GM23338 (cell line): ENCODE measurements at regions not wholly inside any gene's neighbourhood (a gene's known extent, or its start where the extent isn't known, plus 50 kb on each side); places are given as distances from the start of the nearest gene placed in this dataset.

Source experiments
- ATAC-seq: fragments of 200-7000 bp; cut with Tn5 transposase; 3 replicates; pipeline ENCODE4 v1.9.1; 2020
- DNase-seq: peaks from one replicate; pipeline ENCODE4 v3.0.0-alpha.2; 2015; ENCODE audit warnings: low spot score
- H2AFZ ChIP-seq: fragments of 200-600 bp; sonication (generic); 2 replicates; pipeline ENCODE4 v1.8.0; 2016; ENCODE audit warnings: antibody characterized with exemption, mild to moderate bottlenecking, moderate library complexity
- H3F3A ChIP-seq: fragments of 200-600 bp; sonication (generic); replicated peaks from 2 replicates; pipeline ENCODE4 v1.8.0; 2017; ENCODE audit warnings: antibody characterized with exemption, mixed run types, low read depth
- H3K27ac ChIP-seq: fragments of 200-600 bp; sonication (generic); 2 replicates; pipeline ENCODE4 v1.6.1; 2016; ENCODE audit warnings: low read depth
- H3K27me3 ChIP-seq: fragments of 200-600 bp; sonication (generic); 2 replicates; pipeline ENCODE4 v1.8.0; 2016; ENCODE audit warnings: mild to moderate bottlenecking, mixed run types, moderate library complexity; ENCODE audit not compliant: insufficient read depth
- H3K36me3 ChIP-seq: fragments of 200-600 bp; sonication (generic); 2 replicates; pipeline ENCODE4 v1.8.0; 2016; ENCODE audit warnings: mild to moderate bottlenecking; ENCODE audit not compliant: insufficient read depth
- H3K4me1 ChIP-seq: fragments of 200-600 bp; sonication (generic); 2 replicates; pipeline ENCODE4 v1.8.0; 2016; ENCODE audit warnings: mild to moderate bottlenecking, moderate library complexity; ENCODE audit not compliant: insufficient read depth
- H3K4me2 ChIP-seq: fragments of 200-600 bp; sonication (generic); 2 replicates; pipeline ENCODE4 v1.7.1; 2017; ENCODE audit warnings: mixed run types
- H3K4me3 ChIP-seq: fragments of 200-600 bp; sonication (generic); 2 replicates; pipeline ENCODE4 v1.6.1; 2016; ENCODE audit warnings: mixed run types
- H3K79me2 ChIP-seq: fragments of 200-600 bp; sonication (generic); replicated peaks from 2 replicates; pipeline ENCODE4 v1.8.0; 2017; ENCODE audit warnings: mild to moderate bottlenecking; ENCODE audit not compliant: insufficient read depth
- H3K9me2 ChIP-seq: fragments of 200-600 bp; sonication (generic); 2 replicates; pipeline ENCODE4 v1.8.0; 2017; ENCODE audit not compliant: insufficient read depth
- H4K20me1 ChIP-seq: fragments of 200-600 bp; sonication (generic); replicated peaks from 2 replicates; pipeline ENCODE4 v1.8.0; 2017; ENCODE audit warnings: mild to moderate bottlenecking; ENCODE audit not compliant: insufficient read depth
- H3K27ac Mint-ChIP-seq: 2 replicates; pipeline ENCODE4 v1.8.0; 2020; ENCODE audit warnings: inconsistent platforms, mild to moderate bottlenecking, moderate library complexity, mixed read lengths
- H3K27me3 Mint-ChIP-seq: 3 replicates; pipeline ENCODE4 v1.8.0; 2022; ENCODE audit warnings: low read depth, mild to moderate bottlenecking, moderate library complexity, mixed read lengths, inconsistent platforms; ENCODE audit not compliant: insufficient read depth, poor library complexity
- H3K36me3 Mint-ChIP-seq: 3 replicates; pipeline ENCODE4 v1.8.0; 2021; ENCODE audit warnings: low read depth, mild to moderate bottlenecking, inconsistent platforms, moderate library complexity, mixed read lengths
- H3K4me1 Mint-ChIP-seq: 3 replicates; pipeline ENCODE4 v1.8.0; 2020; ENCODE audit warnings: mild to moderate bottlenecking, inconsistent platforms, mixed read lengths
- H3K4me3 Mint-ChIP-seq: 3 replicates; pipeline ENCODE4 v1.8.0; 2021; ENCODE audit warnings: moderate library complexity, mild to moderate bottlenecking, inconsistent platforms, mixed read lengths
- H3K9me3 Mint-ChIP-seq: 3 replicates; pipeline ENCODE4 v1.8.0; 2020; ENCODE audit warnings: moderate library complexity, mild to moderate bottlenecking, inconsistent platforms, mixed read lengths
- CREB1 ChIP-seq: fragments of 250-450 bp; sonication (Bioruptor Pico); IDR thresholded peaks from 2 replicates; pipeline ENCODE4 v1.5.0; 2020; ENCODE audit warnings: low read depth, mild to moderate bottlenecking, moderate library complexity
- JUNB ChIP-seq: IDR thresholded peaks from one replicate; pipeline ENCODE4 v1.6.1; 2016; ENCODE audit warnings: antibody characterized with exemption; ENCODE audit not compliant: unreplicated experiment
- POLR2AphosphoS5 ChIP-seq: IDR thresholded peaks from 2 replicates; pipeline ENCODE4 v1.6.1; 2016; ENCODE audit warnings: antibody characterized with exemption, low read depth
- ZNF114 ChIP-seq: fragments of 250-450 bp; sonication (Bioruptor Pico); IDR thresholded peaks from 2 replicates; pipeline ENCODE4 v1.5.0; 2020; ENCODE audit warnings: mild to moderate bottlenecking, moderate library complexity
- TF ChIP-seq, protein P1 (sequence below): fragments of 250-450 bp; sonication (Bioruptor Pico); IDR thresholded peaks from 2 replicates; pipeline ENCODE4 v1.5.0; 2020; ENCODE audit warnings: mild to moderate bottlenecking, moderate library complexity
- TF ChIP-seq, protein P2 (sequence below): IDR thresholded peaks from one replicate; pipeline ENCODE4 v1.6.1; 2018; ENCODE audit warnings: antibody characterized with exemption; ENCODE audit not compliant: unreplicated experiment

DNA sequence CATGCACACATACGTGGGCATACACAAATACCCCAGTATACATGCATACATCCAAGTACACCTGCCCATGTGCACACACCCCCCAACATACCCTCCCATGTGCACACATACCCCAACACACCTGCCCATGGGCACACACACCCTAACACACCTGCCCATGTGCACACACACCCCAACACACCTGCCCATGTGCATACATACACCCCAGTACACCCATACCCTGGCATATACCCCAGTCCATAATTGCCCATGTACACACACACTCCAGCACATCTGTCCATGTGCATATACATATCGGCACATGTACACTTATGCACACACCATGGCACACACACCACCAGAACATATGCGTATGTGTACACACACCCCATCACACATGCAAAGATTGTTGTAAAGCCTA, 475.2 kb downstream of the PREX1 start:
- no peak overlapping the region for H3K4me3 ChIP-seq
- DNase-seq, result no peak
- Mint-ChIP-seq H3K27me3 (peaks cover 4% of the 10 kb centered on the region), H3K4me3 (no peak overlapping the region), H3K36me3 (peaks cover 4% of the 10 kb centered on the region; the same call in 2 of the 3 replicates), H3K9me3 (peaks cover 14% of the 10 kb centered on the region; the same call in 2 of the 3 replicates), H3K4me1 (no peaks in the 10 kb centered on the region), H3K27ac (no peak overlapping the region)
- no peak for ATAC-seq
- no peaks in the 10 kb centered on the region for H3K36me3 ChIP-seq
- no peaks in the 10 kb centered on the region for H3K4me1 ChIP-seq
- H3K4me2 ChIP-seq, result no peak overlapping the region
- no peaks in the 10 kb centered on the region for H3K79me2 ChIP-seq
- no peak overlapping the region for H2AFZ ChIP-seq
- no peak overlapping the region for H3K27ac ChIP-seq
- TF ChIP-seq POLR2AphosphoS5 (no peak), JUNB (no peak), ZNF114 (no peak), CREB1 (CRISPR knock-in tag) (no peak)
- TF ChIP-seq, protein P1, sequence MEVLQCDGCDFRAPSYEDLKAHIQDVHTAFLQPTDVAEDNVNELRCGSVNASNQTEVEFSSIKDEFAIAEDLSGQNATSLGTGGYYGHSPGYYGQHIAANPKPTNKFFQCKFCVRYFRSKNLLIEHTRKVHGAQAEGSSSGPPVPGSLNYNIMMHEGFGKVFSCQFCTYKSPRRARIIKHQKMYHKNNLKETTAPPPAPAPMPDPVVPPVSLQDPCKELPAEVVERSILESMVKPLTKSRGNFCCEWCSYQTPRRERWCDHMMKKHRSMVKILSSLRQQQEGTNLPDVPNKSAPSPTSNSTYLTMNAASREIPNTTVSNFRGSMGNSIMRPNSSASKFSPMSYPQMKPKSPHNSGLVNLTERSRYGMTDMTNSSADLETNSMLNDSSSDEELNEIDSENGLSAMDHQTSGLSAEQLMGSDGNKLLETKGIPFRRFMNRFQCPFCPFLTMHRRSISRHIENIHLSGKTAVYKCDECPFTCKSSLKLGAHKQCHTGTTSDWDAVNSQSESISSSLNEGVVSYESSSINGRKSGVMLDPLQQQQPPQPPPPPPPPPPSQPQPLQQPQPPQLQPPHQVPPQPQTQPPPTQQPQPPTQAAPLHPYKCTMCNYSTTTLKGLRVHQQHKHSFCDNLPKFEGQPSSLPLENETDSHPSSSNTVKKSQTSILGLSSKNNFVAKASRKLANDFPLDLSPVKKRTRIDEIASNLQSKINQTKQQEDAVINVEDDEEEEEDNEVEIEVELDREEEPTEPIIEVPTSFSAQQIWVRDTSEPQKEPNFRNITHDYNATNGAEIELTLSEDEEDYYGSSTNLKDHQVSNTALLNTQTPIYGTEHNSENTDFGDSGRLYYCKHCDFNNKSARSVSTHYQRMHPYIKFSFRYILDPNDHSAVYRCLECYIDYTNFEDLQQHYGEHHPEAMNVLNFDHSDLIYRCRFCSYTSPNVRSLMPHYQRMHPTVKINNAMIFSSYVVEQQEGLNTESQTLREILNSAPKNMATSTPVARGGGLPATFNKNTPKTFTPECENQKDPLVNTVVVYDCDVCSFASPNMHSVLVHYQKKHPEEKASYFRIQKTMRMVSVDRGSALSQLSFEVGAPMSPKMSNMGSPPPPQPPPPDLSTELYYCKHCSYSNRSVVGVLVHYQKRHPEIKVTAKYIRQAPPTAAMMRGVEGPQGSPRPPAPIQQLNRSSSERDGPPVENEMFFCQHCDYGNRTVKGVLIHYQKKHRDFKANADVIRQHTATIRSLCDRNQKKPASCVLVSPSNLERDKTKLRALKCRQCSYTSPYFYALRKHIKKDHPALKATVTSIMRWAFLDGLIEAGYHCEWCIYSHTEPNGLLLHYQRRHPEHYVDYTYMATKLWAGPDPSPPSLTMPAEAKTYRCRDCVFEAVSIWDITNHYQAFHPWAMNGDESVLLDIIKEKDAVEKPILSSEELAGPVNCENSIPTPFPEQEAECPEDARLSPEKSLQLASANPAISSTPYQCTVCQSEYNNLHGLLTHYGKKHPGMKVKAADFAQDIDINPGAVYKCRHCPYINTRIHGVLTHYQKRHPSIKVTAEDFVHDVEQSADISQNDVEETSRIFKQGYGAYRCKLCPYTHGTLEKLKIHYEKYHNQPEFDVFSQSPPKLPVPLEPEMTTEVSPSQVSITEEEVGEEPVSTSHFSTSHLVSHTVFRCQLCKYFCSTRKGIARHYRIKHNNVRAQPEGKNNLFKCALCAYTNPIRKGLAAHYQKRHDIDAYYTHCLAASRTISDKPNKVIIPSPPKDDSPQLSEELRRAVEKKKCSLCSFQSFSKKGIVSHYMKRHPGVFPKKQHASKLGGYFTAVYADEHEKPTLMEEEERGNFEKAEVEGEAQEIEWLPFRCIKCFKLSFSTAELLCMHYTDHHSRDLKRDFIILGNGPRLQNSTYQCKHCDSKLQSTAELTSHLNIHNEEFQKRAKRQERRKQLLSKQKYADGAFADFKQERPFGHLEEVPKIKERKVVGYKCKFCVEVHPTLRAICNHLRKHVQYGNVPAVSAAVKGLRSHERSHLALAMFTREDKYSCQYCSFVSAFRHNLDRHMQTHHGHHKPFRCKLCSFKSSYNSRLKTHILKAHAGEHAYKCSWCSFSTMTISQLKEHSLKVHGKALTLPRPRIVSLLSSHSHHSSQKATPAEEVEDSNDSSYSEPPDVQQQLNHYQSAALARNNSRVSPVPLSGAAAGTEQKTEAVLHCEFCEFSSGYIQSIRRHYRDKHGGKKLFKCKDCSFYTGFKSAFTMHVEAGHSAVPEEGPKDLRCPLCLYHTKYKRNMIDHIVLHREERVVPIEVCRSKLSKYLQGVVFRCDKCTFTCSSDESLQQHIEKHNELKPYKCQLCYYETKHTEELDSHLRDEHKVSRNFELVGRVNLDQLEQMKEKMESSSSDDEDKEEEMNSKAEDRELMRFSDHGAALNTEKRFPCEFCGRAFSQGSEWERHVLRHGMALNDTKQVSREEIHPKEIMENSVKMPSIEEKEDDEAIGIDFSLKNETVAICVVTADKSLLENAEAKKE (CRISPR knock-in tag), result no peak
- TF ChIP-seq, protein P2, sequence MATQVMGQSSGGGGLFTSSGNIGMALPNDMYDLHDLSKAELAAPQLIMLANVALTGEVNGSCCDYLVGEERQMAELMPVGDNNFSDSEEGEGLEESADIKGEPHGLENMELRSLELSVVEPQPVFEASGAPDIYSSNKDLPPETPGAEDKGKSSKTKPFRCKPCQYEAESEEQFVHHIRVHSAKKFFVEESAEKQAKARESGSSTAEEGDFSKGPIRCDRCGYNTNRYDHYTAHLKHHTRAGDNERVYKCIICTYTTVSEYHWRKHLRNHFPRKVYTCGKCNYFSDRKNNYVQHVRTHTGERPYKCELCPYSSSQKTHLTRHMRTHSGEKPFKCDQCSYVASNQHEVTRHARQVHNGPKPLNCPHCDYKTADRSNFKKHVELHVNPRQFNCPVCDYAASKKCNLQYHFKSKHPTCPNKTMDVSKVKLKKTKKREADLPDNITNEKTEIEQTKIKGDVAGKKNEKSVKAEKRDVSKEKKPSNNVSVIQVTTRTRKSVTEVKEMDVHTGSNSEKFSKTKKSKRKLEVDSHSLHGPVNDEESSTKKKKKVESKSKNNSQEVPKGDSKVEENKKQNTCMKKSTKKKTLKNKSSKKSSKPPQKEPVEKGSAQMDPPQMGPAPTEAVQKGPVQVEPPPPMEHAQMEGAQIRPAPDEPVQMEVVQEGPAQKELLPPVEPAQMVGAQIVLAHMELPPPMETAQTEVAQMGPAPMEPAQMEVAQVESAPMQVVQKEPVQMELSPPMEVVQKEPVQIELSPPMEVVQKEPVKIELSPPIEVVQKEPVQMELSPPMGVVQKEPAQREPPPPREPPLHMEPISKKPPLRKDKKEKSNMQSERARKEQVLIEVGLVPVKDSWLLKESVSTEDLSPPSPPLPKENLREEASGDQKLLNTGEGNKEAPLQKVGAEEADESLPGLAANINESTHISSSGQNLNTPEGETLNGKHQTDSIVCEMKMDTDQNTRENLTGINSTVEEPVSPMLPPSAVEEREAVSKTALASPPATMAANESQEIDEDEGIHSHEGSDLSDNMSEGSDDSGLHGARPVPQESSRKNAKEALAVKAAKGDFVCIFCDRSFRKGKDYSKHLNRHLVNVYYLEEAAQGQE, result no peak
- H3K27me3 ChIP-seq, result no peaks in the 10 kb centered on the region
- H3F3A ChIP-seq, result no peaks in the 10 kb centered on the region
- no peaks in the 10 kb centered on the region for H3K9me2 ChIP-seq
- no peaks in the 10 kb centered on the region for H4K20me1 ChIP-seq
